Lower leg skin (tissue), 3 donors: ENCODE measurements at regions not wholly inside any gene's neighbourhood (a gene's known extent, or its start where the extent isn't known, plus 50 kb on each side); places are given as distances from the start of the nearest gene placed in this dataset.

Experiments
- POLR2A ChIP-seq, 2 donors: fragments of 450-650 bp; IDR thresholded peaks; one replicate each; pipeline ENCODE4 v1.6.1; 2016 to 2017; ENCODE audit warnings: antibody characterized with exemption in 2 of 2, mild to moderate bottlenecking in 1 of 2, moderate library complexity in 1 of 2
- TF ChIP-seq, protein P1 (sequence below), 3 donors: fragments of 450-650 bp; IDR thresholded peaks; one replicate each; pipeline ENCODE4 v1.5.1; 2016; ENCODE audit warnings: antibody characterized with exemption in 3 of 3, mild to moderate bottlenecking in 3 of 3, moderate library complexity in 2 of 3

DNA sequence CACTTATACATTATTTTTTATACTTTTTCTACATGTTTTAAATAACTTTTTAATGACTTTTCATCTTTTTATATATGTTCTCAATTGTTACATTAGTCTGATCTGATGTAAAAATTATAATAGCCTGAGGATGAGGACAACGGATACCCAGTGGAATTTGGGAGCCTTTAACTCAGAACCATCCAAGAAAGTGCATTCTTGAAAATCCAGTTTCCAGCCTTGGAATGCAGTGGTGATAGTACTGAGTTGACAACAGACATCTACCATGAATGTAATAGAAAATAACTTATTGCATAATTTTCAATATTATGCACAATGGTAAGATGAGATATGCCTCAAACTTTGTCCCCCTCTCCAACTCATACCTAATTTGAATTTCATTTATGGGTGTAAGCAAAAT lies 120.7 kb upstream of the ZC3H15 start:
- TF ChIP-seq, protein P1, sequence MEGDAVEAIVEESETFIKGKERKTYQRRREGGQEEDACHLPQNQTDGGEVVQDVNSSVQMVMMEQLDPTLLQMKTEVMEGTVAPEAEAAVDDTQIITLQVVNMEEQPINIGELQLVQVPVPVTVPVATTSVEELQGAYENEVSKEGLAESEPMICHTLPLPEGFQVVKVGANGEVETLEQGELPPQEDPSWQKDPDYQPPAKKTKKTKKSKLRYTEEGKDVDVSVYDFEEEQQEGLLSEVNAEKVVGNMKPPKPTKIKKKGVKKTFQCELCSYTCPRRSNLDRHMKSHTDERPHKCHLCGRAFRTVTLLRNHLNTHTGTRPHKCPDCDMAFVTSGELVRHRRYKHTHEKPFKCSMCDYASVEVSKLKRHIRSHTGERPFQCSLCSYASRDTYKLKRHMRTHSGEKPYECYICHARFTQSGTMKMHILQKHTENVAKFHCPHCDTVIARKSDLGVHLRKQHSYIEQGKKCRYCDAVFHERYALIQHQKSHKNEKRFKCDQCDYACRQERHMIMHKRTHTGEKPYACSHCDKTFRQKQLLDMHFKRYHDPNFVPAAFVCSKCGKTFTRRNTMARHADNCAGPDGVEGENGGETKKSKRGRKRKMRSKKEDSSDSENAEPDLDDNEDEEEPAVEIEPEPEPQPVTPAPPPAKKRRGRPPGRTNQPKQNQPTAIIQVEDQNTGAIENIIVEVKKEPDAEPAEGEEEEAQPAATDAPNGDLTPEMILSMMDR (IDR thresholded peaks at IDR 0.05): no peak
- TF ChIP-seq POLR2A (IDR thresholded peaks at IDR 0.05): no peak
